Erythroblast (primary cell): ENCODE measurements at regions not wholly inside any gene's neighbourhood (a gene's known extent, or its start where the extent isn't known, plus 50 kb on each side); places are given as distances from the start of the nearest gene placed in this dataset.

Source experiments
- GATA1 ChIP-seq: IDR thresholded peaks from 2 replicates; pipeline ENCODE4 v1.6.1; 2011; ENCODE audit warnings: low read depth, mild to moderate bottlenecking, control low read depth, low read length, moderate library complexity
- POLR2A ChIP-seq: IDR thresholded peaks from 2 replicates; pipeline ENCODE4 v1.6.1; 2011; ENCODE audit warnings: mild to moderate bottlenecking, low read length

- TF ChIP-seq POLR2A, result no peak
- TF ChIP-seq GATA1, result no peak
Measured at GRCh38 chr2:21270708-21271122, 146.9 kb downstream of the TDRD15 start.
